ENCODE measurements at regions not wholly inside any gene's neighbourhood (a gene's known extent, or its start where the extent isn't known, plus 50 kb on each side); places are given as distances from the start of the nearest gene placed in this dataset.

GRCh38 chr18:10322004-10322403 is 132.4 kb upstream of the APCDD1 start:
- Mint-ChIP-seq H3K27ac (no peak overlapping the region), H3K4me1 (no peaks in the 10 kb centered on the region), H3K36me3 (ENCODE audit: low read depth) (no peaks in the 10 kb centered on the region), H3K4me3 (no peak overlapping the region), H3K9me3 (ENCODE audit: low read depth) (no peaks in the 10 kb centered on the region), H3K27me3 (peaks cover 5% of the 10 kb centered on the region)
- ATAC-seq = no peak
- DNase-seq = no peak
- POLR2A ChIA-PET = interaction anchor here (0.6 kb wide), 1 partner anchor 23 kb away, joined by 3 read pairs; no protein-coding TSS in a partner anchor
- intact Hi-C loops (cut with DNase I, micrococcal nuclease) = loop anchor here in 1 of 2 experiments (10.0 kb wide), 1 partner anchor 57 kb away; no protein-coding TSS in a partner anchor
- CTCF ChIA-PET = no interaction called here

- intact Hi-C loops (cut with DNase I, micrococcal nuclease) = loop anchor here in 1 of 2 experiments (10.0 kb wide), 1 partner anchor 58 kb away; no protein-coding TSS in a partner anchor
- Mint-ChIP-seq H3K4me3 (no peak overlapping the region), H3K36me3 (ENCODE audit: low read depth) (no peaks in the 10 kb centered on the region), H3K27me3 (peaks cover 4% of the 10 kb centered on the region), H3K27ac (no peak overlapping the region), H3K9me3 (ENCODE audit: low read depth) (no peaks in the 10 kb centered on the region), H3K4me1 (no peaks in the 10 kb centered on the region)
- DNase-seq (no peak), ATAC-seq (no peak)
- ChIA-PET CTCF (no interaction called here), POLR2A (interaction anchor here (0.6 kb wide), 1 partner anchor 24 kb away, joined by 3 read pairs; no protein-coding TSS in a partner anchor)
These were observed 132.0 kb upstream of the APCDD1 start for GRCh38 chr18:10322435-10322834.

DNA sequence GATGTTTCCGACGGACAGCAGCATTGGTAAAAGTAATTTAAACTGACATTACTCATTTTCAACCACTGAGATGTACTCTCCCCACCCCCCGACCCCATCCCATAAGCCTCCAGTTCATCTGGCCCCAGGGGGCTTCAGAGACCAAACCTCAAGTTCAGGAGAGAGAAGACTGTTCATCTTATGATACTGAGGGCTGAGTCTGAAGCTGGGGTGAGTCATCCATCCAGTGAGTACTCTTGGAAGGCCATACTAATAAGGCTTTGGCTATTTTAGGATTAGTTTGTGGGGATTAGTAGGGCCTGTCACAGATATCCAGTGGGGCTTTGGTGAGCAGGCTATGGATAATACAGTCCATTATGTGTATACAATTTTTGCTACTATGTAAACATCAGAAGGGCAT is 125.3 kb upstream of the APCDD1 start:
- CTCF ChIA-PET = no interaction called here
- DNase-seq = no peak
- Mint-ChIP-seq H3K27ac (no peak overlapping the region), H3K27me3 (no peaks in the 10 kb centered on the region), H3K4me1 (no peaks in the 10 kb centered on the region), H3K9me3 (ENCODE audit: low read depth) (no peaks in the 10 kb centered on the region), H3K4me3 (no peak overlapping the region), H3K36me3 (ENCODE audit: low read depth) (no peaks in the 10 kb centered on the region)
- ATAC-seq = no peak
- POLR2A ChIA-PET = no interaction called here
- intact Hi-C loops (cut with DNase I, micrococcal nuclease) = loop anchor here in 1 of 2 experiments (10.0 kb wide), 1 partner anchor 64 kb away; no protein-coding TSS in a partner anchor

- H3K27ac Mint-ChIP-seq = no peak overlapping the region
- H3K9me3 Mint-ChIP-seq (ENCODE audit: low read depth) = no peaks in the 10 kb centered on the region
- ChIA-PET POLR2A (no interaction called here), CTCF (no interaction called here)
- intact Hi-C loops (cut with DNase I, micrococcal nuclease) = no loop called here
- DNase-seq (no peak), ATAC-seq (no peak)
- H3K36me3 Mint-ChIP-seq (ENCODE audit: low read depth) = no peaks in the 10 kb centered on the region
- no peaks in the 10 kb centered on the region for H3K27me3 Mint-ChIP-seq
- H3K4me1 Mint-ChIP-seq = no peaks in the 10 kb centered on the region
- no peak overlapping the region for H3K4me3 Mint-ChIP-seq
These were observed 124.0 kb upstream of the APCDD1 start for GRCh38 chr18:10330428-10330827.

DNA sequence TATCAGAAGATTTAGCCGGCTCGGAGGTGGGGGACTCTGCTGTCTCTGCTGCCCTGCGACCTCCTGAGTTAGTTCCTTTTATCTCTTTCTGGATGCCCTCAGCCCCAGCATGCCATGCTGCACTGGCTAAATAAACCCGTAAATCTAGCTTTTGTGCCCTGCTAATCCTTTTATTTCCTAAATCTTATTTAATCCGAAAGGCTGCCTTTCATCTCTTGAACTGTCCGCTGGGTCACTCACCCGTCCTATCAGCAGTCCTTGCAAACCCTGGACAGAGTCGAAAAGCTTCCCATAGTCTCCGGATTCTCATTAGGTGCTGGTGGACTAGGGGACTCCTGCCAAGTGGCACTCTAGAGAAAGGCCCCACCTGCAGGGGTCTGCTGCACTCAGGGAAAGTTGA is 122.0 kb upstream of the APCDD1 start:
- ChIA-PET CTCF (no interaction called here), POLR2A (no interaction called here)
- Mint-ChIP-seq H3K27ac (no peak overlapping the region), H3K4me3 (no peak overlapping the region), H3K4me1 (no peaks in the 10 kb centered on the region), H3K36me3 (ENCODE audit: low read depth) (no peaks in the 10 kb centered on the region), H3K9me3 (ENCODE audit: low read depth) (no peaks in the 10 kb centered on the region), H3K27me3 (no peaks in the 10 kb centered on the region)
- ATAC-seq = no peak
- intact Hi-C loops (cut with DNase I, micrococcal nuclease) = no loop called here
- DNase-seq = no peak

GRCh38 chr18:10336749-10337350 is 117.6 kb upstream of the APCDD1 start:
- ChIA-PET POLR2A (no interaction called here), CTCF (no interaction called here)
- Mint-ChIP-seq H3K27me3 (no peaks in the 10 kb centered on the region), H3K27ac (no peak overlapping the region), H3K4me3 (no peak overlapping the region), H3K9me3 (ENCODE audit: low read depth) (peaks cover 3% of the 10 kb centered on the region), H3K4me1 (no peaks in the 10 kb centered on the region), H3K36me3 (ENCODE audit: low read depth) (no peaks in the 10 kb centered on the region)
- intact Hi-C loops (cut with DNase I, micrococcal nuclease) = no loop called here
- DNase-seq (no peak), ATAC-seq (no peak)

DNA sequence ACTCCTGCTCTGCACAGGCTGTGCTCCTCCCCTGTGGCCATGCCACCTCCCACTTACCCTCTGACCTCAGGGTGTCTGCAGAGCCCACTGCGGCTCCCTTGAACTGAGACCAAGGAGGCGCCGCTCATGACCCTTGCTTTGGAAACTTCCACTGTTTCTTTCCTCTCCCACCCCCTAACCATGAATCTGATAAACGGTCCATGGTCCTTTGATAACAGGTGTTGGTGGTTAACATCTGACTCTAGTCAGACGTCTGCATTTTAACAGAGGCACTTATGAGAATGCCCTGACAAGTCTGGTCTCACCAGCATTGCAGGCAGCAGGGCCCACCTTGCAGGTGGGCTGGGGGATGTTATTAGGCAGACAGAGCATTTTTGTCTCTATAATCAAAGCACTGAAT is 113.6 kb upstream of the APCDD1 start:
- no peak overlapping the region for H3K27ac Mint-ChIP-seq
- peaks cover 3% of the 10 kb centered on the region for H3K9me3 Mint-ChIP-seq (ENCODE audit: low read depth)
- no peak for ATAC-seq

DNA sequence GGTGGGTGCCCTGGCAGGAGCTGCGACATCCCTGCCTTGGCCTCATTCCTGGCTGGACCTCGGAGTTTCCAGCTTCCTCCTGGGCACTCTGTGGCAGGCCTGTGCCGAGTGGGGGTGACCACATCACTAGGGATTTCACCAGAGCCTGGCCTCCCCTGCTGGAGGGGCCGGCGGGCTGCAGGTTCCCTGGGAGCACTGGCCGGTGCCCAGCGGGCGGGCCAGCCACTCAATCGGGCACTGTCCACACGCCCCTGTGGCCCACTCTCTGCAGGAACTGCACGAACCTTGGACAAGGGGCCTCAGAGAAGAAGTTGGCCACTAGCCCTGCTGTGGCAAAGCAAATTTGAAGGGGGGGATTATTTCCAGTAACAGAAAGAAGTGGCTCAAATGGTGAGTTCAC is 110.7 kb upstream of the APCDD1 start:
- Mint-ChIP-seq H3K36me3 (ENCODE audit: low read depth) (no peaks in the 10 kb centered on the region), H3K4me3 (no peak overlapping the region), H3K27ac (no peak overlapping the region), H3K4me1 (no peaks in the 10 kb centered on the region), H3K9me3 (ENCODE audit: low read depth) (peaks cover 3% of the 10 kb centered on the region), H3K27me3 (no peaks in the 10 kb centered on the region)
- POLR2A ChIA-PET = no interaction called here
- ATAC-seq (no peak), DNase-seq (no peak)
- intact Hi-C loops (cut with DNase I, micrococcal nuclease) = no loop called here
- CTCF ChIA-PET = interaction anchor here (0.7 kb wide), 1 partner anchor 28 kb away, joined by 3 read pairs; no protein-coding TSS in a partner anchor

More for the DNA sequence above, 113.6 kb upstream of the APCDD1 start:
- Mint-ChIP-seq H3K36me3 (ENCODE audit: low read depth) (no peaks in the 10 kb centered on the region), H3K27me3 (no peaks in the 10 kb centered on the region), H3K4me3 (no peak overlapping the region), H3K4me1 (no peaks in the 10 kb centered on the region)
- ChIA-PET POLR2A (no interaction called here), CTCF (no interaction called here)
- intact Hi-C loops (cut with DNase I, micrococcal nuclease) = no loop called here
- DNase-seq = no peak

DNA sequence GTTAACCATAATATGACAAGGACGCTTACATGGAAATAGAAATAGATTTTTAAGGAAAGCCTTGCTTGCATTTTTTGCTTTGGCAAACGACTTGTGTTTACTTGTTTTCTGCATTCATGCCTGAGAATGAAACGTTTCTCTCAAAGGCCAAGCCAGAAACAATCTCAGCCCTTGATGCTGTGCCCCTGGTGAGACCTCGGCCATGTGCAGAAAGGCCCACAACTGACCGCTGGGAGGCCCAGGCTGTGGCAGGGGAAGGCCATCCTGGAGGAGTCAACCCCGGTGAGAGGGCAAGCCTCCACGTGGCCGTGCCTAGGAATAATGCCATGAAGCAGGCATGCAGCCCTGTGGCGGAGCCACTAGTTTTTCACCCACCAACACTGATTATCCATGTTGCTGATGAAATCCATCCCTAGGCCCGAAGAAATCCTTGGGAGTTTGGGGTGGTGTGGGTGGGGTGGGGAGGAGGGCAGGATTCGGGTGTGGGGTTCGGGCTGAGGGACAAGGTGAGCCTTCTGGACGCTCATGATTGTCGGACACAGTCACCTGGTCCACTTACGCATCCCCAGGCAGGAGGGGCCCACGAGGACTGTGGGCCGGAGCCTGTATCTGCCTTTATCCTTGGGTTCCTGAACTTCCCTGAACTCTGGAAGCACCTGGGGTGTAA is 107.6 kb upstream of the APCDD1 start:
- Mint-ChIP-seq H3K27me3 (no peaks in the 10 kb centered on the region), H3K36me3 (ENCODE audit: low read depth) (no peaks in the 10 kb centered on the region), H3K27ac (no peak overlapping the region), H3K9me3 (ENCODE audit: low read depth) (no peaks in the 10 kb centered on the region), H3K4me1 (no peaks in the 10 kb centered on the region), H3K4me3 (no peak overlapping the region)
- intact Hi-C loops (cut with DNase I, micrococcal nuclease) = no loop called here
- ChIA-PET CTCF (no interaction called here), POLR2A (no interaction called here)
- no peak for ATAC-seq
- no peak for DNase-seq

DNA sequence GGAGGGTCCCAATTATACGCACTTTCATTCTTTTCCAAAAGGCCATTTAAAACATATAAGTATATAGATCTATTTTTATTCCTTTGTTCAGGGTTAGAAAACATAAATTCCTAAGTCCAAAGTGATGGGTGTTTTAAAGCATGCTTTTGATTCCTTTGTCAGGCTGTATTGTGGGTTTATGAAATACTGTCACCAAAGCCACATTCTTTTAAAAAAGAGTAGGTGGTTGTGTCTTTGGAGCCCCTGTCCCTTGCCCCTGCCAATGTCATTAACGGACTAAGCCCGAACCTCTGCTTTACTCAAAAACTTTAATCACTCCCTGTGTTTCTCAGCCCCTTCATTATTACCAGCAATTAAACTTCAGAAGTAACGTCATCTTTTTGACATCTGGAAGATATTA is 104.9 kb upstream of the APCDD1 start:
- Mint-ChIP-seq H3K9me3 (ENCODE audit: low read depth) (no peaks in the 10 kb centered on the region), H3K27ac (no peak overlapping the region), H3K4me3 (no peak overlapping the region), H3K27me3 (no peaks in the 10 kb centered on the region), H3K4me1 (no peaks in the 10 kb centered on the region), H3K36me3 (ENCODE audit: low read depth) (no peaks in the 10 kb centered on the region)
- DNase-seq (no peak), ATAC-seq (no peak)
- ChIA-PET CTCF (no interaction called here), POLR2A (no interaction called here)
- intact Hi-C loops (cut with DNase I, micrococcal nuclease) = no loop called here

- no peak for ATAC-seq
These were observed 103.8 kb upstream of the APCDD1 start for GRCh38 chr18:10350661-10351060.

DNA sequence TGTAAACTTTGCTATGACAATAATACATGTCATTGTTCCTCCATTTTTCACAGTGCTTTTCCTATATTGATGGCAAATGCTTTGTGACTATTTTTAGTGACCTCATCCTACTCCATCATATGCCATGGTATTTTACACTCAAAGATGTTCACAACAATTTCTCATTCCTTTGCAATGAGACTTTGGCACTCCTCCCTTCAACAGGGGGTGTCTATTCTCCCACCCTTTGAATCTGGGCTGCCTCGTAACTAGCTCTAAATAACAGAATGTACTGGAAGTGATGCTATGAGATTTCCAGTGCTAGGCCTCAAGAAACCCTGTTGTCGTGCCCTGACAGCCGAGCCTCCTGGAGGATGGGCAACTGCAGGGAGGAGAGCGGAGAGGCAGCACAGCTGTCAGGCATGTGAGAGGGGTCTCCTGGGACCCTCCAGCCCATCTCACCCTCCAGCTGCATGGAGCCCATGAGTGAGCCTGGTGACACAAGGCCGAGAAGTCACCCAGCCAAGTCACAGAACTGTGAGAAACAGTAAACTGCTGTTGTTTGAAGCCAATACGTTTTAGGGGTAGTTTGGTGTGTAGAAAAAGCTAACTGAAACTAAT is 103.1 kb upstream of the APCDD1 start:
- no peak overlapping the region for H3K4me3 Mint-ChIP-seq
- H3K36me3 Mint-ChIP-seq (ENCODE audit: low read depth) = no peaks in the 10 kb centered on the region
- no peaks in the 10 kb centered on the region for H3K27me3 Mint-ChIP-seq
- POLR2A ChIA-PET = no interaction called here
- CTCF ChIA-PET = no interaction called here
- H3K9me3 Mint-ChIP-seq (ENCODE audit: low read depth) = peaks cover 13% of the 10 kb centered on the region
- ATAC-seq (no peak), DNase-seq (no peak)
- H3K4me1 Mint-ChIP-seq = no peaks in the 10 kb centered on the region
- intact Hi-C loops (cut with DNase I, micrococcal nuclease) = no loop called here
- no peak overlapping the region for H3K27ac Mint-ChIP-seq

More at GRCh38 chr18:10350661-10351060, 103.8 kb upstream of the APCDD1 start:
- Mint-ChIP-seq H3K4me1 (no peaks in the 10 kb centered on the region), H3K9me3 (ENCODE audit: low read depth) (peaks cover 8% of the 10 kb centered on the region), H3K27ac (no peak overlapping the region), H3K4me3 (no peak overlapping the region), H3K36me3 (ENCODE audit: low read depth) (no peaks in the 10 kb centered on the region), H3K27me3 (no peaks in the 10 kb centered on the region)
- intact Hi-C loops (cut with DNase I, micrococcal nuclease) = no loop called here
- DNase-seq = no peak
- ChIA-PET CTCF (no interaction called here), POLR2A (no interaction called here)

Measured in activated CD4-positive, alpha-beta T cell treated with anti-CD3 and anti-CD28 coated beads for 36 hours (primary cell).